ENCODE measurements at regions not wholly inside any gene's neighbourhood (a gene's known extent, or its start where the extent isn't known, plus 50 kb on each side); places are given as distances from the start of the nearest gene placed in this dataset.

GRCh38 chr7:25486656-25487055, 258.4 kb upstream of the NPVF start:
- no peak for TF ChIP-seq CTCF (conservative IDR thresholded peaks at IDR 0.05 in 1 of 2, IDR thresholded peaks at IDR 0.05 in 1 of 2; ENCODE audit: extremely low read depth in 1 of 2, insufficient read depth in 1 of 2, low read depth in 1 of 2, low read length in 2 of 2)
- TF ChIP-seq EZH2 (IDR thresholded peaks at IDR 0.05; ENCODE audit: borderline replicate concordance, low read length), result no peak
